Stimulated activated memory B cell treated with anti-CD40 and anti-IgM and Interleukin-4, amounts not matched to agents 10 μg/mL and 1 μg/mL and 100 μg/mL, for 72 hours (primary cell): ENCODE measurements at regions not wholly inside any gene's neighbourhood (a gene's known extent, or its start where the extent isn't known, plus 50 kb on each side); places are given as distances from the start of the nearest gene placed in this dataset.

Source experiments
- ATAC-seq: fragments of 150-1000 bp; cut with Tn5 transposase; 2 replicates; pipeline ENCODE4 v1.10.0; 2021
- H3K27ac Mint-ChIP-seq: one replicate; pipeline ENCODE4 v1.8.0; 2022; ENCODE audit warnings: mild to moderate bottlenecking, mixed read lengths
- H3K27me3 Mint-ChIP-seq: one replicate; pipeline ENCODE4 v1.8.0; 2022; ENCODE audit warnings: mixed read lengths
- H3K36me3 Mint-ChIP-seq: one replicate; pipeline ENCODE4 v1.8.0; 2022; ENCODE audit warnings: mixed read lengths
- H3K4me1 Mint-ChIP-seq: one replicate; pipeline ENCODE4 v1.8.0; 2022; ENCODE audit warnings: mixed read lengths
- H3K4me3 Mint-ChIP-seq: one replicate; pipeline ENCODE4 v1.8.0; 2022; ENCODE audit warnings: mild to moderate bottlenecking, moderate library complexity, mixed read lengths
- H3K9me3 Mint-ChIP-seq: one replicate; pipeline ENCODE4 v1.8.0; 2022; ENCODE audit warnings: mixed read lengths

- Mint-ChIP-seq H3K4me3 (no peak overlapping the region), H3K36me3 (peaks cover 6% of the 10 kb centered on the region), H3K27me3 (peaks cover 48% of the 10 kb centered on the region), H3K27ac (no peak overlapping the region), H3K9me3 (peaks cover 10% of the 10 kb centered on the region), H3K4me1 (no peaks in the 10 kb centered on the region)
- no peak for ATAC-seq
Observed at GRCh38 chr1:10848109-10848684, 51.8 kb upstream of the CASZ1 start.

GRCh38 chr1:10850026-10850425, 53.6 kb upstream of the CASZ1 start:
- ATAC-seq: no peak
- H3K9me3 Mint-ChIP-seq: peaks cover 5% of the 10 kb centered on the region
- no peak overlapping the region for H3K27ac Mint-ChIP-seq
- no peaks in the 10 kb centered on the region for H3K36me3 Mint-ChIP-seq
- no peak overlapping the region for H3K4me3 Mint-ChIP-seq
- no peaks in the 10 kb centered on the region for H3K4me1 Mint-ChIP-seq
- peaks cover 31% of the 10 kb centered on the region for H3K27me3 Mint-ChIP-seq

GRCh38 chr1:10851024-10852013, 54.9 kb upstream of the CASZ1 start:
- H3K36me3 Mint-ChIP-seq: no peaks in the 10 kb centered on the region
- H3K27me3 Mint-ChIP-seq: peaks cover 18% of the 10 kb centered on the region
- peaks cover 7% of the 10 kb centered on the region for H3K9me3 Mint-ChIP-seq
- no peak overlapping the region for H3K4me3 Mint-ChIP-seq
- H3K27ac Mint-ChIP-seq: no peak overlapping the region
- H3K4me1 Mint-ChIP-seq: no peaks in the 10 kb centered on the region
- ATAC-seq: peak; percentile 14

GRCh38 chr1:10852018-10852417, 55.6 kb upstream of the CASZ1 start:
- Mint-ChIP-seq H3K4me3 (no peak overlapping the region), H3K4me1 (no peaks in the 10 kb centered on the region), H3K27ac (no peak overlapping the region), H3K36me3 (no peaks in the 10 kb centered on the region), H3K9me3 (peaks cover 4% of the 10 kb centered on the region), H3K27me3 (peaks cover 12% of the 10 kb centered on the region)
- no peak for ATAC-seq

DNA sequence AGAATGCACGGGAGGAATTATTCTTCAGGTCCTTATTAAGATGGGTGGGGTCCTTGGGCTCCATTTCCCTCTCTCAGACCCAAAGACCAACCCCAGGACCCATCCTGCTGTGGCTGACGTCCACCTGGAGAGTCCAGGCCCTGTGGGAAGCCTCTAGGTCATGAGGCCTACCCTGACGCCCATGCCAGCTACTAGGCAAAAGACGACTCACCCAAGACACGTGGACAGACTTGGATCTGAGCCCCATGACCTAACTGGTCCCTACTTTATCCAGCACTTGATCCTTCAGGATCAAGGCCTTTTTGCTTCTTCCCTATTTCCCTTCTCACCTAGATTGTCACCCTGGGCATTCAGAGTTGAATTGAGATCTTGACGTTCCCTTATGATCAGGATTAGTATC, 56.0 kb upstream of the CASZ1 start:
- H3K4me1 Mint-ChIP-seq: no peaks in the 10 kb centered on the region
- H3K4me3 Mint-ChIP-seq: no peak overlapping the region
- H3K27ac Mint-ChIP-seq: no peak overlapping the region
- peaks cover 4% of the 10 kb centered on the region for H3K9me3 Mint-ChIP-seq
- no peak for ATAC-seq
- peaks cover 12% of the 10 kb centered on the region for H3K27me3 Mint-ChIP-seq
- no peaks in the 10 kb centered on the region for H3K36me3 Mint-ChIP-seq

- ATAC-seq: no peak
- no peak overlapping the region for H3K4me3 Mint-ChIP-seq
- H3K9me3 Mint-ChIP-seq: peaks cover 4% of the 10 kb centered on the region
- no peaks in the 10 kb centered on the region for H3K36me3 Mint-ChIP-seq
- peaks cover 16% of the 10 kb centered on the region for H3K27me3 Mint-ChIP-seq
- no peaks in the 10 kb centered on the region for H3K4me1 Mint-ChIP-seq
- H3K27ac Mint-ChIP-seq: no peak overlapping the region
Observed at GRCh38 chr1:10852998-10853520, 56.6 kb upstream of the CASZ1 start.

GRCh38 chr1:10853701-10854100, 57.3 kb upstream of the CASZ1 start:
- H3K36me3 Mint-ChIP-seq: no peaks in the 10 kb centered on the region
- peaks cover 4% of the 10 kb centered on the region for H3K9me3 Mint-ChIP-seq
- no peak for ATAC-seq
- H3K4me3 Mint-ChIP-seq: no peak overlapping the region
- H3K27ac Mint-ChIP-seq: no peak overlapping the region
- no peaks in the 10 kb centered on the region for H3K4me1 Mint-ChIP-seq
- peaks cover 16% of the 10 kb centered on the region for H3K27me3 Mint-ChIP-seq

DNA sequence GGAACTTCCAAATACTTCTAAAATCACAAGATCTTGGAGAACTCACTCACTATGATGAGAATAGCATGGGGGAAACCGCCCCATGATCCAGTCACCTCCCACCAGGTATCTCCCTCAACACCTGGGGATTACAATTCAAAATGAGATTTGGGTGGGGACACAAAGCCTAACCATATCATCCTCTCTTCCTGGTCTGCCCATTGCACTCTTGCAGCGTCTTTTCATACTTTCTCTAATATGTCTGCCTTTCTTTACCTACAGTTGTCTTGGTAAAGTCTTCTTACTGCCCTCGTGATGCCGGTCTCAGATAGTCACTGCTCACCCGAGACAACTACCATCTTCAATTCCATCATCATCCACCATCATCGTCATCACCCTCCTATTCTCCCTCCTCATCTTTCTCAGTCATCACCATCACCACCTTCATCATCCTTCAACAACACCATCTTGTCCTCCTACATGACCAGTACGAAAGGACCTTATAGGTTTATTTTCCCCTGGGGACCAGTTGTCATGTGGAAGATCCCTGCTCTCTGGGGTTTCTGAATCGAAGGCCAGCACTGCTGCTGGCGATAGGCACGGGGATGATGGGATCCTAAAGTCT, 58.5 kb upstream of the CASZ1 start:
- Mint-ChIP-seq H3K27ac (no peak overlapping the region), H3K27me3 (peaks cover 16% of the 10 kb centered on the region), H3K9me3 (peaks cover 4% of the 10 kb centered on the region), H3K4me3 (no peak overlapping the region), H3K36me3 (no peaks in the 10 kb centered on the region), H3K4me1 (no peaks in the 10 kb centered on the region)
- ATAC-seq: no peak

GRCh38 chr1:10856176-10856683, 59.8 kb upstream of the CASZ1 start:
- no peaks in the 10 kb centered on the region for H3K4me1 Mint-ChIP-seq
- ATAC-seq: no peak
- H3K27ac Mint-ChIP-seq: no peak overlapping the region
- H3K4me3 Mint-ChIP-seq: no peak overlapping the region
- H3K27me3 Mint-ChIP-seq: peaks cover 23% of the 10 kb centered on the region
- no peaks in the 10 kb centered on the region for H3K36me3 Mint-ChIP-seq
- peaks cover 4% of the 10 kb centered on the region for H3K9me3 Mint-ChIP-seq

- peaks cover 4% of the 10 kb centered on the region for H3K9me3 Mint-ChIP-seq
- peak; percentile 28 for ATAC-seq
- H3K36me3 Mint-ChIP-seq: no peaks in the 10 kb centered on the region
- no peak overlapping the region for H3K27ac Mint-ChIP-seq
- H3K27me3 Mint-ChIP-seq: peaks cover 23% of the 10 kb centered on the region
- no peaks in the 10 kb centered on the region for H3K4me1 Mint-ChIP-seq
- H3K4me3 Mint-ChIP-seq: no peak overlapping the region
Observed at GRCh38 chr1:10856863-10857598, 60.6 kb upstream of the CASZ1 start.

DNA sequence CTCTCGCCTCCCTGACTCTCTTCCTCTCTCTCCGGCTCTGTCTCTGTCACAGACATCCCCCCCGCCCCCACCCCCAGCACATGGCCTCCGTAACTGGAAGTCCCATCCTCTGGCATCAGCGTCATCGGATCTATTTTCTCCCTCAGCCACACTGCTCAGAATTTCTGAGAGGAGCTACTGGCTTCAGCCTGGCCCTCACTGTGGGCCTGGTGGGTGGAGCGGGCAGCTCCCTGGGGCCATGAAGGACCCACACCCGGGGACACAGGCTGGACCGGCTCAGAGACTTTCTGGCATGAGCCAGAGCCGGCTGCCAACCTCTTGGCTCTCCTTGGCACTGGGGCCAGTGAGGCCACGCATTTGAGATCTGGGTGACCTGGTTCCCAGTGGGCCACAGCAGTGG, 61.2 kb upstream of the CASZ1 start:
- ATAC-seq: no peak
- Mint-ChIP-seq H3K9me3 (peaks cover 4% of the 10 kb centered on the region), H3K4me3 (no peak overlapping the region), H3K4me1 (no peaks in the 10 kb centered on the region), H3K36me3 (no peaks in the 10 kb centered on the region), H3K27ac (no peak overlapping the region), H3K27me3 (peaks cover 30% of the 10 kb centered on the region)

- no peak for ATAC-seq
- H3K27ac Mint-ChIP-seq: no peak overlapping the region
- no peak overlapping the region for H3K4me3 Mint-ChIP-seq
- no peaks in the 10 kb centered on the region for H3K36me3 Mint-ChIP-seq
- H3K4me1 Mint-ChIP-seq: no peaks in the 10 kb centered on the region
- H3K9me3 Mint-ChIP-seq: peaks cover under 1% of the 10 kb centered on the region
- H3K27me3 Mint-ChIP-seq: peaks cover 55% of the 10 kb centered on the region
Observed at GRCh38 chr1:10860218-10860617, 63.8 kb upstream of the CASZ1 start.

DNA sequence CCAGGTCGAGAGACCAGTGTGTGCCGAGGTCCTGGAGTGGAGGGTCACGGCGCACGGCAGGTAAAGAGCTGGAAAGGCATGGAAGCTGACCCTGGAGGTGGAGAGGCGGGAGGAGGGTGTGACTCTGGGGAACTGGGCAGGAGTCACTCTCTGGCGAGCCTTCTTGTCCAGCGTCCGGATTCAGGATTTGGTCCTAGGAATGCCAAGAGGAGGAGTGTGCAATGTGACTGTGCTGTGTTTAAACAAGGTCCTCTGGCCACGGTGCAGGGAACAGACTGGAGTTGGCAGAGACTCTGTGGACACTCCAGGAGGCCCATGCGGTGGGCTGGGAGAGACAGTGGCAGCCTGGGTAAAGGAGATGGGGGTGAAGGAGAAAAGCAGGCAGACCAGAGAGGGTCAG, 64.2 kb upstream of the CASZ1 start:
- Mint-ChIP-seq H3K27ac (no peak overlapping the region), H3K9me3 (no peaks in the 10 kb centered on the region), H3K27me3 (peaks cover 60% of the 10 kb centered on the region), H3K4me1 (peaks cover 3% of the 10 kb centered on the region), H3K4me3 (no peak overlapping the region), H3K36me3 (no peaks in the 10 kb centered on the region)
- no peak for ATAC-seq

DNA sequence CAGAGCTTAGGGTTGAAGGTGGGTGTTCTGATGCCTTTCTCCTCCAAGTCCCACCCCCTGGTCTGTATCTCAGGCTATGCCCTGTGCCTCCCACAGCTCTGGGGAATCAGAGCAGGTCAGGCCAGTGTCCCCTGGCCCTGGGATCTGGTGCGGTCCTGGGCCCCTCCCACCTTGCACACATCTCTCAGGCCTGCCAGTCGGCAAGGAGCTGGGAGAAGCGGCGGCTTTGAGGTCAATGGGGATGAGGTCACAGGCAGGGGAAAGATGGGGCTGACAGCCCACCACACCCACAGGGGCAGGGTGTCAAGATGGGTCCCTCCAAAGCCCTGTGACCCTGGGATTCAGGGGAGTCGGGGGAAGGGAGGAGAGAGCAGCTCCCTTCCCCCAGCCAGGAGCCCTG, 65.4 kb upstream of the CASZ1 start:
- Mint-ChIP-seq H3K4me1 (peaks cover 8% of the 10 kb centered on the region), H3K4me3 (no peak overlapping the region), H3K9me3 (no peaks in the 10 kb centered on the region), H3K27ac (no peak overlapping the region), H3K27me3 (peaks cover 71% of the 10 kb centered on the region), H3K36me3 (no peaks in the 10 kb centered on the region)
- ATAC-seq: no peak
